Left ventricle myocardium superior (tissue), 1 donor: ENCODE measurements at regions not wholly inside any gene's neighbourhood (a gene's known extent, or its start where the extent isn't known, plus 50 kb on each side); places are given as distances from the start of the nearest gene placed in this dataset.
A peak's percentile ranks its signal among the peaks of the same experiment; 100 is the strongest.

Source experiments
- ATAC-seq: fragments of 200-7000 bp; cut with Tn5 transposase; one replicate; pipeline ENCODE4 v1.9.1; 2020; ENCODE audit warnings: mild to moderate bottlenecking, moderate library complexity
- DNase-seq: peaks from one replicate; pipeline ENCODE4 v3.0.0-alpha.2; 2020
- intact Hi-C: fragments of 100-400 bp; cut with micrococcal nuclease; formaldehyde crosslinking; loops from one replicate; pipeline ENCODE4 v1.11.0; 2022
- donor health status: DM: no; HTN: yes; CAD: no; lungs with severe emphysema.

DNA sequence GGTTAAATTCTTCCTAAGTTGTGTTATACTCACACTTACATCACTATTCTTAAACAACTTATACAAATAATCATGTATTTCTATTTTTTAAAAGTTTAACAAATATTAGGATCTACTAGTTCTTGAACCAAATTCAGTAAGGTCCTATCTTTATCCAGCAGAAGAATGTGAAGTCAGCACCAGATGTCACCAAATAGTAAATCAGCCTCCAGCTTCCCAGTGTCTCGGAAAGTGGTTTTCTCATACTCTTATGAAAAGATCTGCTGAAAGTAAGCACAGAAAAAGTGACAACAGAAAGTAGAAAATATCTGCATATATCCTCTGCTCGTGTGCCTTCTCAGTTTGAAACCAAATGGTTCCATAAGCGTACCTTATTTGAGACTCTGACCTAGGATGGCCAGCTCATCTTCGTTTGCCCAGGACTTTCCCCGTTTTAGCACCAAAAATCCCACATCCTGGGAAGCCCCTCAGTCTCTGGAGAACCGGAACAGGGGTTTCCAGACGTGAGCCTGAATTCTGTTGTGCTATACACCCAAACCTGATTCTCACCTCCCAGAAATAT is 98.0 kb upstream of the DCLK2 start:
- no peak for ATAC-seq
- intact Hi-C loops = no loop called here

DNA sequence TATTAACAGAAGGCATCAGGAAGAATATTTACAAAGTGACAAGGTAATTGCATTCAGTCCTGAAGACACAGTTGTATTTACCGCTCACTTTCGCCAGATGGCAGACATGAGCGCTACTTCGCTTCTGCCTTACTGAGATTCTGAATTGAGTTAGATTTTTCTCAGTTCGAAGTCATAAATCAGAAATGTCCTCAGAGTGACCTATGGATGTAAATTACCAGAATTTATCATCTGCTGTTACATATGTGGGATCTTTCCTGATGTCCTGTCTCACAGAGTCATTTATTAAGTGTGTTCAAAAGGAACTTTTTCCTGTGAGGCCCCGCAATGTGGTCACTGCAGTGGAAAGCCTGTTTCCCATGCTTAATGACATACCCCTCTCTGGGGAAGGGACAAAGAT is 97.3 kb upstream of the DCLK2 start:
- DNase-seq (peak; percentile 26), ATAC-seq (peak; percentile 50)
- intact Hi-C loops = no loop called here

More for the DNA sequence above, 98.0 kb upstream of the DCLK2 start:
- no peak for DNase-seq

DNA sequence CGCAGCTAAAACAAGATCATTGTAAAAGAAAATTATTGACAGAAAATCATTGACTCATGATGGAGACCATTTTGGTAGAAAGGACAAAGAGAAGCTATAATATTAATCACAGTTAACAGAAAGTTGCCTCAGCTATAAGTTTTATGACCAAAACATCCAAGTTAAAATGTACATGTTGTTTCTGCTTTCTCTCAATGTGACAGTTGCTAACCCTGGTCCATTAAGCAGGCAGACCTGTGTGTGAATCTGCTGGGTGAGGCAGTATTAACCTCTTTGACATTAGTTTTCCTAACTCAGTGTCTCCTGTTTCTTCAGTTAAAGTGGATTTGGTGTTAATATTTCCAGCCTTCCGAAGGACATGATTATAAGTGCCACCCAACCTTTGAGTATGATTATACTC is 94.8 kb upstream of the DCLK2 start:
- no peak for ATAC-seq
- no peak for DNase-seq
- intact Hi-C loops = no loop called here

DNA sequence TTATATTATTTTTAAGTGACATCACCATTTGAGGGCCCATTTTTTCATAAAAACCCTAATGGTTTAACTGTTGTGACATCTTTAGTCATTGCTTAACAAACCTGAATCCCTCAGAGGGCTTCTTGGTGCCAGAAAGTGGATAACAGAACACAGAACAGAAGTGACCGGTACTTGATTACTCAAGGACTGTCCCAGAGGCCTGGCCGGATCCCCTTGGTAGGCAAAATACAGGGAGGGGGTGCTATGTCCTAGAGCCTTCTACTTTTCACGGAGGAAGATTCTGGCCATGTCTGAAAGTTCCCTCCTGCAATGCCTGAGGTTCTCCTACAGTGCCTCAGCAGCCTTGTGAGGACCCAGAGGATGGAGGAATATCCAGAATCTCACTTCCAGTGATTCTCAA is 94.3 kb upstream of the DCLK2 start:
- intact Hi-C loops = no loop called here
- ATAC-seq = no peak
- DNase-seq = no peak

DNA sequence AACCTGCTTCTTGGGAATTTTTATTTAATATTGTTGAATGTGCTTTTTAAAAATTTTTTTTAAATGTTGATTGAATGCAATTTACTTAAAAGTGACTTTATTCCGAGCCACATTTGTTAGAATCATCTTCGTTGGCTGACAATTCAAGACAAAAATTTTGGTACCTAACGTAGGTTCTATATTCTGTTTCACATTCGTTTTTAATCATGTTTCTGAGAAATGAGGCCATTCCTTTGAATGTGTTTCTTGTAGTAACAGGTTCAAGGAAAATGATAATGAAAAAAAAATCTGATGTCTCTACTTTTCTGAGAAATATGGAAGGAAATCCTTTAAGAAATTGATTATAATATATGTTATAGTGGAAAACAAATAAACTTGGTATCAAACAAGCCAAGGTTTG is 92.3 kb upstream of the DCLK2 start:
- no peak for ATAC-seq
- no peak for DNase-seq
- intact Hi-C loops = no loop called here

DNA sequence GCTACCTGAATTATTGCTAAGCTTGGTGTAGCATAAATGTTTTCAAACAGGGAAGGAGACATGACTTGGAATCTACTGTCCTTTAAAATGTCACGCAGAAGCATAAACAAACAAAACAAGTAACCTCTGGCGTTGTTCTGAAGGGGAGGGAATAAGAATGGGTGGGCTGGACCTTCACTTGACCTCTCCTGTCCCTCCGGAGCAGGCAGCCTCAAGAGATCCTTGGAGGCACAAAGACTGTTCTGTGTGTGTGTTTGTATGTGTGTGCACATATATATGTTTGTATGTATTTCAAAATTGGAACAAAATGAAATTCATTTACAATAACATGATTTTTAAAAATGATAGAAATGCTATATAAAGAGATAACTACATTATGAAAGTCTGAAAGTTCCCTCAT is 91.3 kb upstream of the DCLK2 start:
- DNase-seq (no peak), ATAC-seq (no peak)
- intact Hi-C loops = no loop called here

DNA sequence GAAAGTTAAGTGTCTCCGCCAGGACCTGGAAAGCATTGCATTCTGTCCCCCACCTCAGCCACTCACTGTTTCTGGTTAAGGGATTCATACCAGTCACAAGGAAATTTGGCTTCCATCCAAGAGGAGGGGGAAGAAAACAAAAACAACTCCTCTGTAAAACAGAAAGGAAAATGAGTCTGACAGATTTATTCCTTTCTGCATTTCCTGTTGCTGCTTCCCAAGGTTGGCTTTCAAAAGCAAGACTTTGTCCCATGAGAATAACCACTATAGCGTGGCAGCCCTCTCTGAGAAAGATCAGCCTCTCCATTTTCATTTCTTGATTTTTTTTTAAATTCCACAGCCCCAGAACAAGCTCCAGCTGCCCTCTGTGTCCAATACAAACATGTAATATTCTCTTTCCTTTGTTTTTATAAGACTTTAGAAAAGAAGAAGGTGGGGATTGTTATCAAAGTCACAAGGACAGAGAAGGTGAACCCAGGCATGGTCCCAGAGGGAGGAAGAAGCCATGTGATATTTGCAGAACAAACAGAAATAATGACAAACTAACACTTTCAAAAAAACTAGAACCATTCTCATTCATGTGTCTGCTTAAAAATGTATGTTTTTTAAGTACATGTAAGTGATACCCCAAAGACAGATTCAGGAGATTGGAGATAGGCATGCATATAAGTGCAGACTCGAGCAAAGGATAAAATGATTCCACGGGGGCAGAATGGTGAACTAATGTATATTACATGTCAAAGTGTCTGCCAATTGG is 90.7 kb upstream of the DCLK2 start:
- ATAC-seq = no peak
- intact Hi-C loops = no loop called here
- no peak for DNase-seq

DNA sequence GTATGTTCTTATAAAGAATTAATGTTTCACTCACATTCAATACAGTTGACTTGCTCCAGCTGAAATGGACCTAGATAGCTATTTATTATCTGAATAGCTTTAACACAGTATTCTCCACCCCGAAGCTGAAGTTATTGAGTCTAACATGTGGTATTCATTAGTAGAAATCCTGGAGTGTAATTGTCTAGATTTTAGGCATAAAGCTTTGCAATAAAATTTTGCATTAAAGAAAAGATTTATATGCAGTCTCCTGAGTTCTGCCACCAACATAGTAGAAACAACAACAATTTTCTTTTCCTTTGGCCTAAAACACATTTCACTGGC is 90.2 kb upstream of the DCLK2 start:
- no peak for ATAC-seq
- intact Hi-C loops = no loop called here
- DNase-seq = no peak

DNA sequence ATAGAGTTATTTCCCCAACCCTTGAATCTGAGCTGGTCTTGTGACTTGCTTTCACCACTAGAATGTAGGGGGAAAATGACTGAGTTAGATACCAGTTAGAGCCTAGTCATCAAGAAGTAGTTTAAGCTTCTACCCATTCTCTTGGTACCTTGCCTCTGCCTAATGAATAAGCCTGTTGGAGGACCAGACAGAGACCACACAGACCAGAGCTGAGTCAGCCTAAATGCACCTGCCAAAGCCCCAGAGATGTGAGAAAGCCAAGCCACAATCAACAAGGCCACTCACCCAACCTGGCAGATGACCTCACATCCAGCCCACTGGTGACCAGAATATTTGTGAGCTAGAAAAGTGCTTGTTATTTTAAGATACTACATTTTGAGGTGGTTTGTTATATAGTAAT is 85.2 kb upstream of the DCLK2 start:
- no peak for DNase-seq
- intact Hi-C loops = no loop called here
- ATAC-seq = no peak

DNA sequence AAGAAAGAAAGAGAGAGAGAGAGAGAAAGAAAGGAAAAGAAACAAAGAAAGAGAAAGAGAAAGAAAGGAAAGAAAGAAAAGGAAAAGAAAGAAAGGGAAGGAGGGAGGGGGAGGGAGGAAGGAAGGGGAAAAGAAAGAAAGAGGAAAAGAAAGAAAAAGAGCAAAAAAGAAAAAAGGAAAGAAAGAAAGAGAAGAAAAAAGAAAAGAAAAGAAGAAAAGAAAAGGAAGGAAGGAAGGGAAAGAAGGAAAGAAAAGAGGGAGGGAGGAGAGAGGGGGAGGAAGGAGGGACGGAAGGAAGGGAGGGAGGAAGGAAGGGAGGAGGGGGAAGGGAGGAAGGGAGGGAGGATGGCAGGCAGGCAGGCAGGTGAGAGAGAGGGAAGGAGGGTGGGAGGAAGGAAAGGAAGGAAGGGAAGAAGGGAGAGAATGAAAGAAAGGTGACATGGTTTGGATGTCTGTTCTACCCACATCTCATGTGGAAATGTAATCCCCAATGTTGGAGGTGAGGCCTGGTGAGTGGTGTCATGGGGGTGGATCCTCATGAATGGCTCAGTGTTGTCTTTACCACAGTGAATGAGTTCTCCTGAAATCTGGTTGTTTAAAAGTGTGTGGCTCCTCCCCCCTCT is 83.0 kb upstream of the DCLK2 start:
- DNase-seq (no peak), ATAC-seq (no peak)
- intact Hi-C loops = no loop called here

DNA sequence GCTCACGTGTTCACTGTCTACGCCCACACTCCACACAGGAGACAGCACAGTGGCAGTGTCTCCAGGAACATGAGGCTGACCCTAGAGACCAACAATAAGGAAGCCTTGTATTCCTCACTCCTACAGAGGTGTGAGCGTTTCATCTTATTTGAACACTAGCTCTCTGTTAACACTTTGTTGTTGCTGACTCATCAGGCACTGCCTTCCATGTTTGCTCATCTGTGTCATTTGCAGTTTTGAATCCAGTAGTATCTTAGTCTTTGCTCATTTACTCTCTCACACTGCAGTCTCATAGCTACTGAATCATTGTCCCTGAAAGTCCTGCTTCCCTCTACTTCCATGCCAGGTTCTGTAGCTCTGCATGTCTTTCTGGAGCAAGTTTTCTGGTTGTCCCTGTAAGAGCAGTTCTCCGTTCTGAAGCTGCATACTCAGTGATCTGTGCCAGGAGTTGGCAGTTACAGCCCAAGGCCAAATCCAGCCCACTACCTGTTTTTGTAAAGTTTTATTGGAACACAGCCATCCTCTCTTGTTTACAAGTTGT is 80.3 kb upstream of the DCLK2 start:
- intact Hi-C loops = no loop called here
- ATAC-seq (no peak), DNase-seq (no peak)

DNA sequence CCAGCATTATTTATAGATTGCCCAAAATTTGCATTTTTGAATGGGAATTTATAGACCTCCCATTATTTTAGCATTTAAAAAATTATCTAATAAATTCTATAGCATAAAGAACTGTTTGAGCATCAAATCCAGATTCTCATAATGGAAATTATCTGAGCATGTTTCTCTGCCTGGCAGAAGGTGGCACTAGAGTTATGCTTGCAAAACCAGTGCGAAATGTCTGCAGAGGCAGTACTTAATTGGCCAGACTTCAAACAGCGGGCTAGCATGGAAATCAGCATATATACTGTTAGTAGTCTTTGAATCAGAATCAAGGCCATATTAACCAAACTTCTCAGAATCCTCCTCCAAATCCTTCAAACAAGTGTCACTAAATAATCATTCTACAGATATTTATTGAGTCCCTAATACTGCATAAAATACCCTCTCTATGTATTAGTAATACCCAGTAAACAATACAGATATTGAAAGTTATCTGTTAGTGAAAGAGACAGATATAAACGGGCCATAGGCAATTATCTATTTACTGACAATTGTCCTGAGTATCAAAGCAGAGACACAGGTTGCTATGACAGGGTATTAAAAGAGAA is 78.7 kb upstream of the DCLK2 start:
- intact Hi-C loops = loop anchor here (10.0 kb wide), 1 partner anchor 865 kb away; no protein-coding TSS in a partner anchor
- peak; percentile 74 for ATAC-seq
- DNase-seq = no peak

DNA sequence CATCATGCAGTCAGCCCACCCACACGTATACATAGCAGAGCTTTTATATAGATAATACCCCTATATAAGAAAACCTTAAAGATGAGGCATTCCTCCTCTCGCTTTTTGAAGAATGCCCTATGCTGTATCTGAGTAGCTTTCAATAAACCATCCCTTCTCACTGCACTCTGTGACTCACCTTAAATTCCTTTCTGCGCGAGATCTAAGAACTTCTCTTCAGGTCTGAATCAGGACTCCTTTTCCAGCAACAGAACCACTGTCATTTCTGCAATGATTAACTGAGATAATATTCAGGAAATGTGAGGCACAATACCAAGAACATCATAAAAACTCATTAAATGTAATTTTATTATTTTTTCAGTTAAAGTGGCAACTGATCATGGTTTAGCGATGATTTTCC is 76.4 kb upstream of the DCLK2 start:
- intact Hi-C loops = loop anchor here (10.0 kb wide), 1 partner anchor 863 kb away; no protein-coding TSS in a partner anchor
- ATAC-seq = no peak

DNA sequence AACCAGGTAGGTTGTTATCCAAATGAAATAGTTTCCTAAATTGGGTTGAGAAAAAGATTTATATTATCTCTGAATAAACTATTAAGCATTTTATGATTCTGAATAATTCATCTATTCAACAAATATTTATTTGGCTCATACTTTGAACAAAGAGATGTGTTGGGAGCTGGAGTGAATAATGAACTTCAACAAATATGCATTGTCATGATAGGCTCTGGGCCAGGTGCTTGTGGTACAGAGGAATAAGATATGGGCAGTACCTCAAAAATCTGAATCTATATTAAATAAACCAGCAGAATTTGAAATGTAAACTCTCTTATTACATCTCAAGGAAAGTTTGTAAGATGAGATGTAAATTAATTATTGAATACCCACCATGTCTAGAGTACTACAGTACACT is 75.7 kb upstream of the DCLK2 start:
- no peak for ATAC-seq
- DNase-seq = no peak
- intact Hi-C loops = loop anchor here (10.0 kb wide), 1 partner anchor 862 kb away; no protein-coding TSS in a partner anchor

More for the DNA sequence above, 76.4 kb upstream of the DCLK2 start:
- DNase-seq = no peak

DNA sequence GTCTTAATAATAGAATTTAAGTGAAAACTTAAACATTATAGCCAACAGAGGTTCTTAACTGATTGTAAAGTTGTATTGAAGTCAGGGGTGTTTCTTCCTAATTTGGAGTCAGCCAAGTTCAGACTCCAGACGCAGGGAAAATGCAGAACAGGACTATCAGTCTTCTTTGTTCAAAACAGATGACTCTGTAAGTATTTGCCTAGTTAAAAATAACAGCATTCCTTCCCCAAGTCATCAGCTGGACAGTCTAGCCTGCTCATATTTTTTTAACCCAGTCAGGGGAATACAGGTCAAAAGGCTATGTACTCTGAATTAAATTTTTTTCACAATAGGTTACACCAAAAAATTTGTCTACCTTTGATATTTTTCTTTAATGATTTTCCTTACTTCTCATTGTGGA is 73.8 kb upstream of the DCLK2 start:
- intact Hi-C loops = loop anchor here (10.0 kb wide), 1 partner anchor 860 kb away; no protein-coding TSS in a partner anchor
- peak; percentile 84 for ATAC-seq
- DNase-seq = no peak

DNA sequence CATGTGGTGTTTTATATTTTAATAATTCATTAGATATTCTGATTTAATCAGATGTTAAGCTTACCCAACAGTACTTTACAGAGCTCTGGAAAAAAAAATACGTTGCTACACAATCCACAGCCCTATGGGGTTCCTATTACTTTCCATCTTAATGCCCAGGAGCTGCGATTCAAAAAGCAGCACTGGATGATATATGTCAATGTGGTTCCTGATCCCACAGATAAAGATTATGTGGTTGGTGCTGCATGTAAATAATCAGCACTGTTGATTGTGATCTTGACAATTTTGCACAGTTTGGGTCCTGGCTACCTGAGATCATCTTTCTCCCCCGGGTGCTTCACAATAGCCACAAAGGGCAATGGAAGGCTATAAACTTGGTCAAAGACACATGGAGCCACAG is 72.7 kb upstream of the DCLK2 start:
- DNase-seq = no peak
- intact Hi-C loops = loop anchor here (5.0 to 10.0 kb wide), 2 partner anchors 202 to 859 kb away; no protein-coding TSS in a partner anchor
- no peak for ATAC-seq

DNA sequence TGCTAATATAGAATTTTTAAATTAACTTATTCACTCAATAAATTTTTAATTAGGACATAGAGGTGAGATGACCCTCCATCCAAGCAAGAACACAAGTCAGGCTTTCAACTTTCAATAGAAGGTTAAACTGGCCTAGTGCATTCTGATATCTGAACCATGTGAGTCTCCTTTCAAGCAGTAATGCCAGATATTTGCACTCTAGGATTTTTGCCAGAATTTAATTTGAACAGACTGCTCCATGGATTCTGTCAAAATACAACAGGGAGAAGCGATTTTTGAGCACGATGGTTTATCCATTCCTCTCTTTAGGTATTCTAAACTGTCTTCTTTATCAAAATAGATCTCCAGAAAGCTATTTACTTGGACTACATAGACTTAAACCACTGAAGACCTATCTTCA is 72.0 kb upstream of the DCLK2 start:
- no peak for ATAC-seq
- intact Hi-C loops = loop anchor here (5.0 to 10.0 kb wide), 2 partner anchors 201 to 859 kb away; no protein-coding TSS in a partner anchor
- no peak for DNase-seq

DNA sequence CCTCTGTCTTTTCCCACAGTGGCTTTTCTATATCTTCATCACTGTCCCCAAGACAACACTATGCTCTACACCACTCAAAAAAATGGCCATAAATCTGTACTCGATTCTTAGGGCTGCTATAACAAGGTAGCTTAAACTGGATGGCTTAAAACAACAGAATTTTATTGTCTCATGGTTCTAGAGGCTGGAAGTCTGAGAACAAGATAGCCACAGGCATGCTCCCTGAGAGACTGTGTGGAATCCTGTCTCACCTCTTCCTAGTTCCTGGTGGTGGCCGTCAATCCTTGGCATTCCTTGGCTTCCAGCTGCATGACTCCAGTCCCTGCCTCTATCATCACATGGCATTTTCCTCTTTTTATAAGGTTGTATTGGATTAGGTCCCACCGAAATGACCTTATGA is 70.7 kb upstream of the DCLK2 start:
- no peak for DNase-seq
- no peak for ATAC-seq
- intact Hi-C loops = loop anchor here (5.0 to 10.0 kb wide), 2 partner anchors 200 to 857 kb away; no protein-coding TSS in a partner anchor

DNA sequence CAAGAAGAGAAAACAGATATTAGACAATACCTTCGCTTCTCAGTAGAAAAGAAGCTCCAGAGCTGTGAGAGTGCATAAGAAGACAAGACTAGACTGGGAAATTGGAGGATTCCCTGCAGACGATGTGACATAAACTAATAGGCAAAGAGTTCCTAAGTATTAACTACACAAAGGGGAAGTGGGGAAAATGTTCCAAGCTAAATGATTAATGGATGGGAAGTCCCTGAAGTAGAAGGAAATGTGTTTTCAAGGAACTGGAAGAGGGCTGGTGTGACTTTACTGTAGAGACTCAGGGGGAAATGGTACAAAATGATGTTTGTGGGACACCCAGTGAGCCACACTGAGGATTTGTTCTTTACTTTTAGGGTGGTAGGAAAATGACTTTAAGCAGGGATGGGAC is 69.7 kb upstream of the DCLK2 start:
- intact Hi-C loops = loop anchor here (5.0 to 10.0 kb wide), 2 partner anchors 199 to 856 kb away; no protein-coding TSS in a partner anchor
- no peak for ATAC-seq

DNA sequence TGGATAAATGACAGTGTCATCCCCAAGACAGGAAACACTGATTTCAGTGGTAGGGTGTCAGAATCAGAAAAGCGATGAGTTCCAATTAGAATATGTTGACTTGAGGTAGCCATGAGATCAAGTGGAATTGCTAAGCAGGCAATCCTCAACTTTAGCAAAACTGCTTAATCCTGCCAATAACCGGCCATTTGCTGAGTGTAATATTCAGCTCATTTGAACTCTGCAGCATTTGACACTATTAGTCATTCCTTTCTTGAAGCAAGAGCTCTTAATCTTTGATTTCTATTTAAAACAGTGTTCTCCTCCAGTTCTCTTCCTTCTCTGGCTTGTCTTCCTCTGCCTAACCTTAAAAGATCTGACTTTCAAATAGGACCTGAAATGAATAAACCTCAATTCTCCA is 68.7 kb upstream of the DCLK2 start:
- intact Hi-C loops = loop anchor here (5.0 to 10.0 kb wide), 2 partner anchors 198 to 855 kb away; no protein-coding TSS in a partner anchor
- DNase-seq (no peak), ATAC-seq (no peak)

More for the DNA sequence above, 69.7 kb upstream of the DCLK2 start:
- no peak for DNase-seq
